Neural cell (in vitro differentiated cells): ENCODE measurements at regions not wholly inside any gene's neighbourhood (a gene's known extent, or its start where the extent isn't known, plus 50 kb on each side); places are given as distances from the start of the nearest gene placed in this dataset.

Experiments used
- EP300 ChIP-seq: fragments of 450-650 bp; conservative IDR thresholded peaks from 2 replicates; pipeline ENCODE4 v1.6.1; 2014; ENCODE audit warnings: antibody characterized with exemption, mild to moderate bottlenecking, moderate library complexity; ENCODE audit not compliant: poor library complexity, severe bottlenecking
- TAF1 ChIP-seq: IDR thresholded peaks from 2 replicates; pipeline ENCODE4 v1.6.1; 2012; ENCODE audit warnings: low read depth
- TF ChIP-seq, protein P1 (sequence below): fragments of 450-650 bp; IDR thresholded peaks from 2 replicates; pipeline ENCODE4 v1.5.1; 2014; ENCODE audit warnings: antibody characterized with exemption, mild to moderate bottlenecking, moderate library complexity; ENCODE audit not compliant: poor library complexity, severe bottlenecking

DNA sequence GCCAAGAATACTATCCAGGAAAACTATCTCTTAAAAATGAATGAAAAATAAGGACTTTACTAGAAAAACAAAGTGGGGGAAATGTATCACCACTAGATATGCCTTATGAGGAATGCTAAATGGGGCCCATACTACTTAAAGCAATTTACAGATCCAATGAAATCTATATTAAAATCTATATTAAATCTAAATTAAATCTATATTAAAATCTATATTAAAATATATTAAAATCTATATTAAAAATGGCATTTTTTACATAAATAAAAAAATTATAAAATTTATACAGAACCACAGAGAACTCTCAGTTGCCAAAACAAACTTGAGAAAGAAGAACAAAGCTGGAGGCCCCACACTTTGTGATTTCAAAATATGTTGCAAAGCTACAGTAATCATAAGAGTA, 234.5 kb downstream of the RPL10L start:
- TF ChIP-seq TAF1, result no peak
- TF ChIP-seq, protein P1, sequence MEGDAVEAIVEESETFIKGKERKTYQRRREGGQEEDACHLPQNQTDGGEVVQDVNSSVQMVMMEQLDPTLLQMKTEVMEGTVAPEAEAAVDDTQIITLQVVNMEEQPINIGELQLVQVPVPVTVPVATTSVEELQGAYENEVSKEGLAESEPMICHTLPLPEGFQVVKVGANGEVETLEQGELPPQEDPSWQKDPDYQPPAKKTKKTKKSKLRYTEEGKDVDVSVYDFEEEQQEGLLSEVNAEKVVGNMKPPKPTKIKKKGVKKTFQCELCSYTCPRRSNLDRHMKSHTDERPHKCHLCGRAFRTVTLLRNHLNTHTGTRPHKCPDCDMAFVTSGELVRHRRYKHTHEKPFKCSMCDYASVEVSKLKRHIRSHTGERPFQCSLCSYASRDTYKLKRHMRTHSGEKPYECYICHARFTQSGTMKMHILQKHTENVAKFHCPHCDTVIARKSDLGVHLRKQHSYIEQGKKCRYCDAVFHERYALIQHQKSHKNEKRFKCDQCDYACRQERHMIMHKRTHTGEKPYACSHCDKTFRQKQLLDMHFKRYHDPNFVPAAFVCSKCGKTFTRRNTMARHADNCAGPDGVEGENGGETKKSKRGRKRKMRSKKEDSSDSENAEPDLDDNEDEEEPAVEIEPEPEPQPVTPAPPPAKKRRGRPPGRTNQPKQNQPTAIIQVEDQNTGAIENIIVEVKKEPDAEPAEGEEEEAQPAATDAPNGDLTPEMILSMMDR, result no peak
- TF ChIP-seq EP300, result no peak
